GM21515 (cell line): ENCODE measurements at regions not wholly inside any gene's neighbourhood (a gene's known extent, or its start where the extent isn't known, plus 50 kb on each side); places are given as distances from the start of the nearest gene placed in this dataset.

ENCODE experiments used
- ATAC-seq: cut with Tn5 transposase; IDR thresholded peaks from one replicate; pipeline ENCODE4 v1.9.1; 2021; ENCODE audit not compliant: unreplicated experiment

GRCh38 chr2:23326330-23326729 lies 58.6 kb upstream of the KLHL29 start:
- no peak for ATAC-seq

- no peak for ATAC-seq
Measured at GRCh38 chr2:23327416-23327815, 57.6 kb upstream of the KLHL29 start.

- ATAC-seq, result no peak
Measured at GRCh38 chr2:23327887-23328286, 57.1 kb upstream of the KLHL29 start.

- no peak for ATAC-seq
Measured at GRCh38 chr2:23330214-23330613, 54.8 kb upstream of the KLHL29 start.
